H1 (cell line): ENCODE measurements at regions not wholly inside any gene's neighbourhood (a gene's known extent, or its start where the extent isn't known, plus 50 kb on each side); places are given as distances from the start of the nearest gene placed in this dataset.

ENCODE experiments used
- CTBP2 ChIP-seq: IDR thresholded peaks from 2 replicates; pipeline ENCODE4 v1.7.0; 2011; ENCODE audit warnings: borderline replicate concordance, mild to moderate bottlenecking, moderate library complexity, mixed read lengths, low read length; ENCODE audit not compliant: insufficient read depth, insufficient read length
- GTF2F1 ChIP-seq: IDR thresholded peaks from 2 replicates; pipeline ENCODE4 v1.6.1; 2012; ENCODE audit warnings: low read depth, low read length, improper control_type of control experiment, borderline replicate concordance
- KDM4A ChIP-seq: IDR thresholded peaks from one replicate; pipeline ENCODE4 v1.7.1; 2012; ENCODE audit warnings: low read depth, mild to moderate bottlenecking, moderate library complexity, low read length, inconsistent platforms; ENCODE audit not compliant: severe bottlenecking
- SIN3A ChIP-seq, 2 experiments: IDR thresholded peaks in 1 of 2; conservative IDR thresholded peaks in 1 of 2; 2 replicates each; pipeline ENCODE4 v1.6.1; 2011 to 2012; ENCODE audit warnings: low read length in 2 of 2, improper control_type of control experiment in 1 of 2, low read depth in 1 of 2, mild to moderate bottlenecking in 1 of 2
- TF ChIP-seq, protein P1 (sequence below), 3 experiments: IDR thresholded peaks; 1 replicate in 2 of 3; 2 replicates in 1 of 3; pipeline versions ENCODE4 v1.5.1 to v1.6.1; 2011; ENCODE audit warnings: low read length in 3 of 3, mild to moderate bottlenecking in 3 of 3, inconsistent platforms in 2 of 3, low read depth in 1 of 3, moderate library complexity in 1 of 3; ENCODE audit not compliant: insufficient read depth in 1 of 3; ENCODE audit errors: control extremely low read depth in 1 of 3

DNA sequence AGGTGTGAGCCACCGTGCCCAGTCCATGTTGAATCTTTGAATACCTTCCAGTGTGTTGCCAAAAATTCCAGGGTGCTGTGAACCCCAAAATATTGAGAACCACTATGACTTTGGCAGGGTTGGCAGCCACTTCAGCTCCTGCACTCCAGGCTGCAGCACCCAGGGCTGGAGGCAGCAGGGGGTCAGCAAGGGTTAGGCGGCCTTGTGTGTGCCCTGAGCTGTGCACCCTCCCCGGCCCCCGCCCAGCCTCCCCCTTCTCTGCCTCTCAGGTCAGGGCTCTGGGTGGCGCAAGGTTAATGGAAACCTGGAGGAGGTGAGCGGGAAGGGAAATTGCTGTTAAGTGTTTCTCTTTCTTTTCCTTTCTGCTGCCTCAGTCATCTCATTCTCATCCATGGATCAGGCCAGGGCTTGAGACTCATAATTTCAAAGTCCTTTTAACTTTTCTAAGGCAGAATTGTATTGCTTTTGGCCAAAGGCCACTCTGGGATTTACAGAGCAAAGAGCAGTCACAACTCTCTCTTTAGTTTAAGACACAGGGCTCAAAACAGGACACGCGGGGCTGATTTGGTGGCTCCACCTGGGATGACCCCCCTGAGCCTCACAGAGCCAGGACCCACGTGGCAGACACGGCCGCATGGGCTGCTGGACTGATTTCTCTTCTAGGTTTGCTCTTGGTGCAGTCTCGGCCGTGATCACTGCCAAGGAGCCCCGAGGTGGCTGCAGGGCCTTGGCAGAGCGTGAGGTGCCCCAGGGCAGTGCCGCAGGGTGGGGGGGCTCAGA, 212.3 kb downstream of the PTPRU start (continued):
- TF ChIP-seq GTF2F1 (no peak), SIN3A (conservative IDR thresholded peaks at IDR 0.05 in 1 of 2, IDR thresholded peaks at IDR 0.05 in 1 of 2; ENCODE audit: low read depth in 1 of 2, low read length in 2 of 2) (no peak), KDM4A (no peak), CTBP2 (no peak)
- TF ChIP-seq, protein P1, sequence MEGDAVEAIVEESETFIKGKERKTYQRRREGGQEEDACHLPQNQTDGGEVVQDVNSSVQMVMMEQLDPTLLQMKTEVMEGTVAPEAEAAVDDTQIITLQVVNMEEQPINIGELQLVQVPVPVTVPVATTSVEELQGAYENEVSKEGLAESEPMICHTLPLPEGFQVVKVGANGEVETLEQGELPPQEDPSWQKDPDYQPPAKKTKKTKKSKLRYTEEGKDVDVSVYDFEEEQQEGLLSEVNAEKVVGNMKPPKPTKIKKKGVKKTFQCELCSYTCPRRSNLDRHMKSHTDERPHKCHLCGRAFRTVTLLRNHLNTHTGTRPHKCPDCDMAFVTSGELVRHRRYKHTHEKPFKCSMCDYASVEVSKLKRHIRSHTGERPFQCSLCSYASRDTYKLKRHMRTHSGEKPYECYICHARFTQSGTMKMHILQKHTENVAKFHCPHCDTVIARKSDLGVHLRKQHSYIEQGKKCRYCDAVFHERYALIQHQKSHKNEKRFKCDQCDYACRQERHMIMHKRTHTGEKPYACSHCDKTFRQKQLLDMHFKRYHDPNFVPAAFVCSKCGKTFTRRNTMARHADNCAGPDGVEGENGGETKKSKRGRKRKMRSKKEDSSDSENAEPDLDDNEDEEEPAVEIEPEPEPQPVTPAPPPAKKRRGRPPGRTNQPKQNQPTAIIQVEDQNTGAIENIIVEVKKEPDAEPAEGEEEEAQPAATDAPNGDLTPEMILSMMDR (IDR thresholded peaks at IDR 0.05; ENCODE audit: control extremely low read depth in 1 of 3, insufficient read depth in 1 of 3, low read depth in 1 of 3, low read length in 3 of 3) = no peak
